ENCODE measurements at regions not wholly inside any gene's neighbourhood (a gene's known extent, or its start where the extent isn't known, plus 50 kb on each side); places are given as distances from the start of the nearest gene placed in this dataset.

GRCh38 chr14:53368066-53368465 lies 214.9 kb upstream of the DDHD1 start:
- Mint-ChIP-seq H3K4me1 (no peaks in the 10 kb centered on the region), H3K4me3 (no peak overlapping the region), H3K27ac (no peak overlapping the region), H3K27me3 (peaks cover 5% of the 10 kb centered on the region), H3K9me3 (ENCODE audit: insufficient read depth) (peaks cover 6% of the 10 kb centered on the region)
- no peaks in the 10 kb centered on the region for H4K20me1 ChIP-seq (ENCODE audit: control insufficient read depth, insufficient read depth, low read length, poor library complexity, severe bottlenecking)
- H3K9ac ChIP-seq (ENCODE audit: low read length), result no peak overlapping the region
- no peaks in the 10 kb centered on the region for H3K4me1 ChIP-seq (ENCODE audit: control insufficient read depth in 2 of 2, insufficient read depth in 2 of 2, low read length in 2 of 2)
- no peak overlapping the region for H2AFZ ChIP-seq (ENCODE audit: insufficient read depth, low read depth, low read length, poor library complexity, severe bottlenecking)
- H3K27ac ChIP-seq (ENCODE audit: low read length in 2 of 2), result no peak overlapping the region
- WGBS (ENCODE audit: insufficient coverage), result 100% methylated on average over 1 of the region's 4 CpGs
- no peak for ATAC-seq (ENCODE audit: low read depth)
- intact Hi-C loops (cut with micrococcal nuclease), result no loop called here
- TF ChIP-seq CTCF (IDR thresholded peaks at IDR 0.05) (no peak), EZH2 (IDR thresholded peaks at IDR 0.05; ENCODE audit: borderline replicate concordance, insufficient read depth, low read depth, low read length, poor library complexity, severe bottlenecking) (no peak)
- no peak overlapping the region for H3K4me2 ChIP-seq (replicated peaks; ENCODE audit: low read depth, low read length, poor library complexity, severe bottlenecking)
- ChIA-PET POLR2A (no interaction called here), CTCF (no interaction called here)
- H3K79me2 ChIP-seq (ENCODE audit: control insufficient read depth, insufficient read depth, low read length), result no peaks in the 10 kb centered on the region
- peaks cover 0 to 9% (median 0%) of the 10 kb centered on the region in 3 donors for H3K9me3 ChIP-seq (ENCODE audit: control extremely low read depth in 1 of 3, control insufficient read depth in 2 of 3, insufficient read depth in 1 of 3, low read length in 2 of 3)
- H3K27me3 ChIP-seq (replicated peaks in 1 of 4; ENCODE audit: control extremely low read depth in 1 of 4, control insufficient read depth in 3 of 4, insufficient read depth in 4 of 4, low read length in 3 of 4), result no peaks in the 10 kb centered on the region
- H3K36me3 ChIP-seq (replicated peaks in 1 of 2; ENCODE audit: control extremely low read depth in 1 of 2, control insufficient read depth in 1 of 2, extremely low read depth in 1 of 2, insufficient read depth in 2 of 2, low read length in 1 of 2), result no peaks in the 10 kb centered on the region
- no peak for DNase-seq
- no peak overlapping the region for H3K4me3 ChIP-seq (ENCODE audit: control extremely low read depth in 1 of 5, extremely low read depth in 1 of 5, insufficient read depth in 1 of 5, low read depth in 2 of 5, low read length in 4 of 5)

- Histone ChIP-seq H3K79me2 (ENCODE audit: control insufficient read depth, insufficient read depth, low read length) (no peaks in the 10 kb centered on the region), H3K9ac (ENCODE audit: low read length) (no peak overlapping the region), H3K36me3 (replicated peaks in 1 of 2; ENCODE audit: control extremely low read depth in 1 of 2, control insufficient read depth in 1 of 2, extremely low read depth in 1 of 2, insufficient read depth in 2 of 2, low read length in 1 of 2) (no peaks in the 10 kb centered on the region), H3K4me2 (replicated peaks; ENCODE audit: low read depth, low read length, poor library complexity, severe bottlenecking) (no peak overlapping the region), H3K4me1 (ENCODE audit: control insufficient read depth in 2 of 2, insufficient read depth in 2 of 2, low read length in 2 of 2) (no peaks in the 10 kb centered on the region), H3K27ac (ENCODE audit: low read length in 2 of 2) (no peak overlapping the region), H3K27me3 (replicated peaks in 1 of 4; ENCODE audit: control extremely low read depth in 1 of 4, control insufficient read depth in 3 of 4, insufficient read depth in 4 of 4, low read length in 3 of 4) (no peaks in the 10 kb centered on the region), H4K20me1 (ENCODE audit: control insufficient read depth, insufficient read depth, low read length, poor library complexity, severe bottlenecking) (no peaks in the 10 kb centered on the region), H2AFZ (ENCODE audit: insufficient read depth, low read depth, low read length, poor library complexity, severe bottlenecking) (no peak overlapping the region), H3K9me3 (ENCODE audit: control extremely low read depth in 1 of 3, control insufficient read depth in 2 of 3, insufficient read depth in 1 of 3, low read length in 2 of 3) (peaks cover 0 to 11% (median 0%) of the 10 kb centered on the region in 3 donors), H3K4me3 (ENCODE audit: control extremely low read depth in 1 of 5, extremely low read depth in 1 of 5, insufficient read depth in 1 of 5, low read depth in 2 of 5, low read length in 4 of 5) (no peak overlapping the region)
- ChIA-PET CTCF (no interaction called here), POLR2A (no interaction called here)
- Mint-ChIP-seq H3K4me3 (no peak overlapping the region), H3K4me1 (no peaks in the 10 kb centered on the region), H3K9me3 (ENCODE audit: insufficient read depth) (peaks cover 9% of the 10 kb centered on the region), H3K27ac (no peak overlapping the region), H3K27me3 (peaks cover 5% of the 10 kb centered on the region)
- no peak for ATAC-seq (ENCODE audit: low read depth)
- intact Hi-C loops (cut with micrococcal nuclease), result no loop called here
- WGBS (ENCODE audit: insufficient coverage), result 73% methylated on average over 3 of the region's 4 CpGs
- DNase-seq, result no peak
- no peak for TF ChIP-seq EZH2 (IDR thresholded peaks at IDR 0.05; ENCODE audit: borderline replicate concordance, insufficient read depth, low read depth, low read length, poor library complexity, severe bottlenecking)
Observed at GRCh38 chr14:53367644-53368026, 214.5 kb upstream of the DDHD1 start.

All from B cell (primary cell).